T-cell (primary cell): ENCODE measurements at regions not wholly inside any gene's neighbourhood (a gene's known extent, or its start where the extent isn't known, plus 50 kb on each side); places are given as distances from the start of the nearest gene placed in this dataset.
A peak's percentile ranks its signal among the peaks of the same experiment; 100 is the strongest.

ENCODE experiments used
- ATAC-seq, 4 experiments: fragments of 200-7000 bp in 3 of 4; fragments of 150-1000 bp in 1 of 4; cut with Tn5 transposase; replicated peaks in 1 of 4; 1 replicate in 3 of 4; 2 replicates in 1 of 4; pipeline ENCODE4 v1.10.0; 2021; ENCODE audit warnings: moderate library complexity in 3 of 4, mild to moderate bottlenecking in 2 of 4, moderate number of reproducible peaks in 1 of 4
- CTCF ChIA-PET, 2 donors: fragments of 300-600 bp; sonication (Branson Sonifier 250); formaldehyde crosslinking; loops; one replicate each; lab custom pipeline; 2022; ENCODE audit warnings: antibody characterized with exemption in 2 of 2; lab: Charles Lee
- POLR2A ChIA-PET, 2 donors: fragments of 300-600 bp; sonication (Branson Sonifier 250); formaldehyde crosslinking; loops; one replicate each; lab custom pipeline; 2022; ENCODE audit warnings: antibody characterized with exemption in 2 of 2; lab: Charles Lee
- DNase-seq, 35 experiments: peaks; one replicate each; pipeline versions ENCODE4 v3.0.0 to v3.0.0-alpha.2; 2013 to 2023
- H3K27ac ChIP-seq: one replicate; pipeline ENCODE4 v1.5.1; 2013; ENCODE audit warnings: low read length
- H3K27me3 ChIP-seq, 2 experiments: replicated peaks in 1 of 2; 1 replicate in 1 of 2; 2 replicates in 1 of 2; pipeline versions ENCODE4 v1.6.1 to v1.7.0; 2013; ENCODE audit warnings: low read length in 1 of 2, mixed read lengths in 1 of 2; ENCODE audit not compliant: control insufficient read depth in 2 of 2, insufficient read depth in 2 of 2; ENCODE audit errors: extremely low read depth in 1 of 2
- H3K36me3 ChIP-seq, 2 donors: 1 replicate in 1 of 2; 2 replicates in 1 of 2; pipeline versions ENCODE4 v1.6.1 to v1.7.0; 2013; ENCODE audit warnings: low read length in 1 of 2; ENCODE audit not compliant: control insufficient read depth in 2 of 2, insufficient read depth in 1 of 2; ENCODE audit errors: extremely low read depth in 1 of 2
- H3K4me1 ChIP-seq, 2 experiments: 1 replicate in 1 of 2; 2 replicates in 1 of 2; pipeline versions ENCODE4 v1.6.1 to v1.7.0; 2013; ENCODE audit warnings: low read length in 2 of 2, mixed read lengths in 1 of 2; ENCODE audit not compliant: insufficient read depth in 2 of 2, control insufficient read depth in 1 of 2; ENCODE audit errors: extremely low read depth in 1 of 2
- H3K4me3 ChIP-seq, 2 donors: 1 replicate in 1 of 2; 2 replicates in 1 of 2; pipeline versions ENCODE4 v1.5.1 to v1.7.0; 2013; ENCODE audit warnings: mild to moderate bottlenecking in 2 of 2, low read length in 1 of 2, moderate library complexity in 1 of 2; ENCODE audit not compliant: control insufficient read depth in 1 of 2; ENCODE audit errors: extremely low read depth in 1 of 2
- H3K9me3 ChIP-seq: 2 replicates; pipeline ENCODE4 v1.7.0; 2013
- H3K27ac Mint-ChIP-seq, 2 donors: one replicate each; pipeline ENCODE4 v1.8.0; 2020 to 2021; ENCODE audit warnings: mild to moderate bottlenecking in 2 of 2, mixed read lengths in 2 of 2
- H3K27me3 Mint-ChIP-seq, 2 donors: one replicate each; pipeline ENCODE4 v1.8.0; 2021 to 2022; ENCODE audit warnings: mixed read lengths in 2 of 2
- H3K36me3 Mint-ChIP-seq: one replicate; pipeline ENCODE4 v1.8.0; 2021; ENCODE audit warnings: mixed read lengths
- H3K4me1 Mint-ChIP-seq, 3 donors: one replicate each; pipeline ENCODE4 v1.8.0; 2020 to 2022; ENCODE audit warnings: mixed read lengths in 3 of 3, mild to moderate bottlenecking in 1 of 3
- H3K4me3 Mint-ChIP-seq, 3 donors: one replicate each; pipeline ENCODE4 v1.8.0; 2020 to 2022; ENCODE audit warnings: mild to moderate bottlenecking in 3 of 3, mixed read lengths in 3 of 3, moderate library complexity in 3 of 3
- H3K9me3 Mint-ChIP-seq, 3 donors: one replicate each; pipeline ENCODE4 v1.8.0; 2020 to 2022; ENCODE audit warnings: mixed read lengths in 3 of 3
- WGBS: methylation state at CpG from one replicate; pipeline ENCODE4 v1.1.5; 2013; ENCODE audit warnings: missing lambda C conversion rate; ENCODE audit not compliant: insufficient coverage; 5-methylcytosine and 5-hydroxymethylcytosine counted together

DNA sequence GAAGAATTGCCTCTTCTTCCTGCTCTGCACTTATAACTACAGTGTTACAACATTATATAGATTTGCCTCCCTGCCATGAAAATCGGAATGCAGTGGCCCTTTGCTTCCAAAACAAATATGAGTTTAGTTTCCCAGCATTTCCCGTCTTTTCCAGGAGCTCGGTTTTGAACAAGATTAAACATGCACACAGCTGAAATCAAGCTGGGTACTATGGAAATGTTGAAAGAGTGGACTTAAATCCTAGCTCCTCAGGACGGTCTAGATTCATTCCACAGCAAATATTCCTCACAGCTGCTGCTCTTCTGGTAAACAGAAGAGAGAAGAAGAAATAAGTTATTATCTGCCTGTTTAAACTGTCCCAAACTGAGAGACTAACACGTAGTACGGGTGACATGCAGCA lies 161.4 kb downstream of the PIK3R1 start:
- Histone ChIP-seq H3K36me3 (no peaks in the 10 kb centered on the region), H3K9me3 (no peaks in the 10 kb centered on the region), H3K4me3 (no peak overlapping the region), H3K27ac (no peak overlapping the region), H3K4me1 (peaks cover 14 to 21% of the 10 kb centered on the region in 2 experiments), H3K27me3 (no peaks in the 10 kb centered on the region)
- Mint-ChIP-seq H3K27me3 (peaks cover 0 to 3% of the 10 kb centered on the region in 2 donors), H3K4me3 (no peak overlapping the region), H3K36me3 (peaks cover 3% of the 10 kb centered on the region), H3K9me3 (no peaks in the 10 kb centered on the region), H3K4me1 (peaks cover 26 to 60% (median 33%) of the 10 kb centered on the region in 3 donors), H3K27ac (no peak overlapping the region)
- WGBS, result 100% methylated on average over 1 of the region's 6 CpGs
- CTCF ChIA-PET, result no interaction called here
- ATAC-seq (no peak), DNase-seq (no peak)
- POLR2A ChIA-PET, result no interaction called here

DNA sequence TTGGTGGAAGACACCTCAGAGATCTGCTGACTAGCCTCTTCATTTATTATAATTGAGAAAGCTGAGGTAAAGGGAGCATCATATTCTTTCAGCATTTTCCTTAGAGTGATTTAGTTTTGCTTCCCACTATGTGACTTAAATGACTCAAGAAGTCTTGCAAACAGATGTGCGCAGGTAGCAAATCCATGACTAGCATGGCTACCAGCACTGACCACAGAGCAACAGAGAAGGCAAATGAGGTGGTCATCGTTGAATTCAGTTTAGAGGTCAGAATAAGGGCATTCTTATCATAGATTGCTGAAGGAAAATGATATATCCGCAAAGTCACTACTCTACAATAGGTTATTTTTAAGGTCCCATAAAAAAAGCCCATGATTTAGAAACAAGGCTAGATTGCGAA lies 162.2 kb downstream of the PIK3R1 start:
- H3K4me3 ChIP-seq, result no peak overlapping the region
- Mint-ChIP-seq H3K4me3 (no peak overlapping the region), H3K27ac (peak overlapping the region in 1 of 2 donors; percentile 58), H3K36me3 (peaks cover 1% of the 10 kb centered on the region), H3K4me1 (peaks cover 26 to 67% (median 41%) of the 10 kb centered on the region in 3 donors), H3K9me3 (no peaks in the 10 kb centered on the region), H3K27me3 (peaks cover 0 to 2% of the 10 kb centered on the region in 2 donors)
- peaks cover 15 to 21% of the 10 kb centered on the region in 2 experiments for H3K4me1 ChIP-seq
- WGBS, result 100% methylated on average over 2 of the region's 4 CpGs
- DNase-seq (no peak), ATAC-seq (no peak)
- no peaks in the 10 kb centered on the region for H3K36me3 ChIP-seq
- no peaks in the 10 kb centered on the region for H3K27me3 ChIP-seq
- H3K27ac ChIP-seq, result no peak overlapping the region
- CTCF ChIA-PET, result interaction anchor here in 1 of 2 donors (0.8 kb wide), 1 partner anchor 91 kb away, joined by 3 read pairs; no protein-coding TSS in a partner anchor
- POLR2A ChIA-PET, result no interaction called here
- no peaks in the 10 kb centered on the region for H3K9me3 ChIP-seq

DNA sequence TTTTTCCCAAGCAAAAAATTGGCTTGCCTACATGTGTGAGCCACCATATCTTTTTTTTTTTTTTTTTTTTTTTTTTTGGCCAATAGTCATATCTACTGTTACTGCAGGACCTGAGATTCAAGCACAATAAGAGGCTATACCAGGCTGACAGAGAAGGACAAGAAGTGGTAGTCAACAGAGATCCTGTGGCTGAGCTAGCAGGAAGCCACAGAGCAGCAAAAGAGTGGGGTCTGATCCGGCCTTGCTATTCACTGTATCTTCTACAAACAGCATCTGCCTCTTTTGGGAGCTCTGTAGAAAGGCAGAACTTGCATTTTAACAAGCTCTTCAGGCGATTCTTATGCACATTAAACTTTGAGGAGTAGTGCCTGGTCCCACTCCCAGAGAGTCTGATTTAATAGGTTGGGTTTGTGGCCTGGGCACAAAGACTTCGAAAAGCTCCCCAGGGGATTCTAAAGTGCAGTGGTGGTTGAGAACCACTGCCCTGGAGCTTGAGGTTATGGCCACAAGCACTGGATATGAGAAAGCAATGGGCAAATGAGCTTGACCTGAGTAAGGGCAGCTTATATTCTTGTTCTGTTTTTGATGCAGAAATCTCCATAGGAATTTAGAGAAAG lies 162.8 kb downstream of the PIK3R1 start:
- Mint-ChIP-seq H3K9me3 (no peaks in the 10 kb centered on the region), H3K4me1 (peaks cover 26 to 73% (median 47%) of the 10 kb centered on the region in 3 donors), H3K4me3 (peak overlapping the region in 1 of 3 donors; percentile 17), H3K36me3 (no peaks in the 10 kb centered on the region), H3K27me3 (no peaks in the 10 kb centered on the region), H3K27ac (peak overlapping the region; percentile 82 to 85)
- ChIA-PET POLR2A (interaction anchor here in 1 of 2 donors (0.6 kb wide), 1 partner anchor 1019 kb away, joined by 3 read pairs; no protein-coding TSS in a partner anchor), CTCF (interaction anchor here in 1 of 2 donors (0.7 to 0.8 kb wide), 2 partner anchors 92 to 688 kb away, joined by 3 to 13 read pairs; no protein-coding TSS in a partner anchor)
- H3K9me3 ChIP-seq, result no peaks in the 10 kb centered on the region
- DNase-seq (peak in 9 of 35 experiments; percentile 1 to 31 (median 9)), ATAC-seq (peak; percentile 57 to 78 (median 69))
- no peaks in the 10 kb centered on the region for H3K27me3 ChIP-seq
- no peak overlapping the region for H3K4me3 ChIP-seq
- 35% methylated on average over 2 of the region's 3 CpGs for WGBS
- H3K4me1 ChIP-seq, result peaks cover 15 to 21% of the 10 kb centered on the region in 2 experiments
- H3K36me3 ChIP-seq, result no peaks in the 10 kb centered on the region
- H3K27ac ChIP-seq, result no peak overlapping the region

DNA sequence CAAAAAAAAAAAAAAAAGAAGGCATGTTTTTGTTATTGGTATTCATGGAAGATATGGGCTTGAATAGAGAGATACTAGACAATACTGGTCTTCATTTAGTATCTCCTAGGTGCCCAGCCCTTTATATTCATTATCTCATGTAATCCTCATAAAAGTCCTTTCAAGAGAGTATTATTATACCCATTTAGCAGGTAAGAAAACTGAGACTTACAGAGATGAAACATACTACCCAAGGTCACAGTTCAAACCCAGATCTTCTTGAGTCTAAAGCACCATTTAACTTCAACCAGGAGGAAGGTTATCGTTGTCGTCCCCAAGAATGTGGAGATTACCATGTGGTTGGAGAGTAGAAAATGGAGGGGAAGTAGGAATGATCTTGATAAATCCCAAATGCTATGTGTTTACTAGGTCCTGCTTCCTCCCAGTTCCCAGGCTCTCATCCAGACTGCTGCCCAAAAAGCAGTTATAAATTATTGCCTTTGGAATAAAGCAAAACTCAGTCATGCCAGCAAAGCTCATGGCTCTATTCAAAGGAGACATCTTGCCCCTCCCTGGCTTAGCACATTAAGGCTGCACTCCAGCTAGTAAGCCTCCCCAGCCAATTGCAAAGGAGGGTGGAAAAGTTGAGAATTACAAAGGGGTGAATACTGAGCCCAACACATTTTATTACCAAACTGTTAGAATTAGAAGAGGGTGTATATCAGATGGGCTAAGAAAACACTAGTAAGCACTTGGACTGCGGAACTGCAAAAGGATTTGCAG lies 163.9 kb downstream of the PIK3R1 start:
- H3K36me3 ChIP-seq, result no peaks in the 10 kb centered on the region
- 100% methylated on average over 1 of the region's 3 CpGs for WGBS
- no peak overlapping the region for H3K27ac ChIP-seq
- ATAC-seq, result no peak
- ChIA-PET POLR2A (interaction anchor here (0.6 to 0.7 kb wide), 3 partner anchors 10 to 1298 kb away, joined by 3 to 7 read pairs (median 4); no protein-coding TSS in a partner anchor), CTCF (no interaction called here)
- no peaks in the 10 kb centered on the region for H3K9me3 ChIP-seq
- Mint-ChIP-seq H3K9me3 (no peaks in the 10 kb centered on the region), H3K4me1 (peaks cover 30 to 84% (median 54%) of the 10 kb centered on the region in 3 donors), H3K27ac (peak overlapping the region in 1 of 2 donors; percentile 36), H3K27me3 (no peaks in the 10 kb centered on the region), H3K4me3 (no peak overlapping the region), H3K36me3 (no peaks in the 10 kb centered on the region)
- H3K4me3 ChIP-seq, result no peak overlapping the region
- H3K27me3 ChIP-seq, result no peaks in the 10 kb centered on the region
- DNase-seq, result no peak
- H3K4me1 ChIP-seq, result peaks cover 15 to 21% of the 10 kb centered on the region in 2 experiments

DNA sequence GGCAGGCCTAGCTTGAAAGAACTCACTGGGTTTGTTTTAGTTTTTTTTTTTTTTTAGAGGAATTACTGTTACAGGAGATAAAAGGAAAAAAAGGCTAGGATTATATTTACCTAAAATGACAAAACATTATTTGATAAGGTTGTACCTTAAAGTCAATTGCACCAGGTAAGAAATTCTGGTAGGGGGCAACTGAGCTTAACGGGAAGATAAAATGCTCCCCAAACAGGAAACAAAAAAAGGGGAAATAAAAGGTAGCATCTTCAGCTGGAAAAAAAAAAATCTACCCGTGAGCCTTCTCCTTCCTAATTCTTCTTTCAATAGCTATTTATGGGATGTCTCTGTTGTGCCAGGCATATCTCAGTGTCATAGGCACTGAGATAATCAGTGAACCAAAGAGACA lies 164.5 kb downstream of the PIK3R1 start:
- DNase-seq, result no peak
- no peak for ATAC-seq
- POLR2A ChIA-PET, result interaction anchor here (0.6 to 0.7 kb wide), 2 partner anchors 11 to 1299 kb away, joined by 4 to 7 read pairs; no protein-coding TSS in a partner anchor
- Histone ChIP-seq H3K27me3 (no peaks in the 10 kb centered on the region), H3K9me3 (no peaks in the 10 kb centered on the region), H3K27ac (no peak overlapping the region), H3K4me1 (peaks cover 15 to 21% of the 10 kb centered on the region in 2 experiments), H3K36me3 (no peaks in the 10 kb centered on the region), H3K4me3 (no peak overlapping the region)
- Mint-ChIP-seq H3K4me3 (no peak overlapping the region), H3K4me1 (peaks cover 36 to 88% (median 60%) of the 10 kb centered on the region in 3 donors), H3K36me3 (no peaks in the 10 kb centered on the region), H3K9me3 (peaks cover 0 to 4% (median 0%) of the 10 kb centered on the region in 3 donors), H3K27me3 (no peaks in the 10 kb centered on the region), H3K27ac (peak overlapping the region in 1 of 2 donors; percentile 69)
- CTCF ChIA-PET, result interaction anchor here in 1 of 2 donors (0.7 kb wide), 2 partner anchors 53 to 1202 kb away, joined by 3 to 4 read pairs; no protein-coding TSS in a partner anchor
- WGBS, result no CpG with 5 or more reads among the region's 2 CpGs

DNA sequence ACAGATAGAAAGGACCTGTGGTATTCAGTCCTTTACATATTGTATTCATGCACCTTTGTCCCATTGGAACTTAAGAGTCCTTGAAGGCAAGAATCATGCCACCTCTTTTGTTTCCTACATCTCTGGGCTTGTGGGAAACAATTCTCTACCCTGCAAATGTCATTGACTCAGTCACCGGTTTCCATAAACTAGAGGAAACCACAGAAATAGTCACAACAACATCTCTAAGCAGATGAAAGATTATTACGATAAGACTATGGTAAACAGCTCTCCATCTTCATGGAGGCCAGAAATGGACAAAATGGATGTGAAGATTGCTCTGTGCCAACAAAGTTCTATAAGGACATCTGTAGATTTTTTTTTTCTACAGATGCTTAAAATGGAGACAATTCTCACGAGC lies 165.5 kb downstream of the PIK3R1 start:
- POLR2A ChIA-PET, result no interaction called here
- peak in 1 of 4 experiments; percentile 62 for ATAC-seq
- CTCF ChIA-PET, result interaction anchor here in 1 of 2 donors (0.7 kb wide), 1 partner anchor 122 kb away, joined by 4 read pairs; no protein-coding TSS in a partner anchor

More for the DNA sequence above, 165.5 kb downstream of the PIK3R1 start:
- Histone ChIP-seq H3K27me3 (no peaks in the 10 kb centered on the region), H3K27ac (no peak overlapping the region), H3K36me3 (no peaks in the 10 kb centered on the region), H3K4me1 (peaks cover 15 to 21% of the 10 kb centered on the region in 2 experiments), H3K4me3 (no peak overlapping the region), H3K9me3 (no peaks in the 10 kb centered on the region)
- H3K4me3 Mint-ChIP-seq, result no peak overlapping the region
- WGBS, result no CpG with 5 or more reads among the region's 3 CpGs
- H3K36me3 Mint-ChIP-seq, result no peaks in the 10 kb centered on the region
- peak overlapping the region; percentile 69 for H3K27ac Mint-ChIP-seq
- peaks cover 0 to 4% (median 0%) of the 10 kb centered on the region in 3 donors for H3K9me3 Mint-ChIP-seq
- no peaks in the 10 kb centered on the region for H3K27me3 Mint-ChIP-seq
- DNase-seq, result peak in 1 of 35 experiments; percentile 18
- peaks cover 40 to 89% (median 64%) of the 10 kb centered on the region in 3 donors for H3K4me1 Mint-ChIP-seq
